HEK293 (cell line): ENCODE measurements at regions not wholly inside any gene's neighbourhood (a gene's known extent, or its start where the extent isn't known, plus 50 kb on each side); places are given as distances from the start of the nearest gene placed in this dataset.

ENCODE experiments used
- ZBTB20 ChIP-seq: fragments of 450-650 bp; formaldehyde crosslinking; IDR thresholded peaks from 2 replicates; pipeline ENCODE4 v1.5.1; 2016; ENCODE audit warnings: missing biosample characterization, missing genetic modification characterization
- ZNF223 ChIP-seq: fragments of 450-650 bp; formaldehyde crosslinking; IDR thresholded peaks from 2 replicates; pipeline ENCODE4 v1.5.1; 2016; ENCODE audit warnings: missing biosample characterization, missing genetic modification characterization
- ZNF530 ChIP-seq: fragments of 450-650 bp; formaldehyde crosslinking; IDR thresholded peaks from 2 replicates; pipeline ENCODE4 v1.5.1; 2016; ENCODE audit warnings: low read depth, missing biosample characterization, missing genetic modification characterization
- ZNF639 ChIP-seq: fragments of 450-650 bp; formaldehyde crosslinking; IDR thresholded peaks from 2 replicates; pipeline ENCODE4 v1.5.1; 2016; ENCODE audit warnings: missing biosample characterization, missing genetic modification characterization

GRCh38 chr11:81644239-81644840, 1089.3 kb downstream of the FAM181B start:
- no peak for TF ChIP-seq ZNF639
- no peak for TF ChIP-seq ZNF530 (tag by site-specific recombination)
- TF ChIP-seq ZBTB20, result no peak
- no peak for TF ChIP-seq ZNF223
